IPS-18c (cell line): ENCODE measurements at regions not wholly inside any gene's neighbourhood (a gene's known extent, or its start where the extent isn't known, plus 50 kb on each side); places are given as distances from the start of the nearest gene placed in this dataset.

ENCODE experiments used
- H3K4me3 ChIP-seq: 2 replicates; pipeline ENCODE4 v1.7.0; 2013; ENCODE audit warnings: low read depth, mild to moderate bottlenecking, low read length, moderate library complexity; ENCODE audit not compliant: insufficient read depth
- H3K9me3 ChIP-seq: one replicate; pipeline ENCODE4 v1.6.1; 2013; ENCODE audit warnings: mild to moderate bottlenecking, low read length, moderate library complexity; ENCODE audit not compliant: control insufficient read depth, insufficient read depth

DNA sequence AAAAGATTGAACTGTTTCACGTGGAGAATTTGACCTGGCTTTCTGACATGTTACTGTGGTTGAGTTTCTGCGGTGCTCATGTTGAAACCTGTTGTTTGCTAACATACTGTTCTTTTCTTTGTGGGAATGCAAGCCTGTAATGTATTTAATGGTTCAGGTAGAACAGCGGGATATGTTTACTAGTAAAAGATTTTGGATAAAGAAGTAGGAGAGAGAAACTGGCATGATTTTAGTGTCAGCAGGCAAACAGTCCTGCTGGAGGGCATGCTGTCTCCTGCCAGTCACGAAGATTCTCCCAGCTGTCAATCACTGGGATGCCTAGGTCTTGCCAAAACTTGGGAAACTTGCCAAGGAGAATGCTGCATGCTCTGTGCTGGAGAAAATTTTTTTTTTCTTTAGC is 263.5 kb downstream of the TAF11L14 start:
- no peaks in the 10 kb centered on the region for H3K9me3 ChIP-seq
- H3K4me3 ChIP-seq, result no peak overlapping the region

DNA sequence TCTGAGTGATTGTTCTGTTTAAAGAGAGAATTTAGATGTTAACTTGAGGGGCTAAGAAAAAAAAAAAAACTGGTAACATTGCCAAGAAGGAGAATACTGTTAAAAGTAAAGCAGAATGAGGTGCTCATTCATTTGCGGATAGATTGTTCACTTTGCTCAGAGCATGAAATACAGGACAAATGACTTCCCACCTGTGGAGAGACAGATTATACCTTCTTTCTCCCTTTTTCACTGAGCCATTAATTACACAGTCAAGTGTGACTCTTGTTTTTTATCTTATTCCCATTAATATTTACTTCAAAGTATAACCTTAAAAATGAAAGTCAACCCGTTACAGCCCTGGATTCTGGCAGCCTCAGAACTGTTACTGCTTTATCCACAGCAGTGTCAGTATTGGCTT is 264.5 kb downstream of the TAF11L14 start:
- no peak overlapping the region for H3K4me3 ChIP-seq
- H3K9me3 ChIP-seq, result no peaks in the 10 kb centered on the region

DNA sequence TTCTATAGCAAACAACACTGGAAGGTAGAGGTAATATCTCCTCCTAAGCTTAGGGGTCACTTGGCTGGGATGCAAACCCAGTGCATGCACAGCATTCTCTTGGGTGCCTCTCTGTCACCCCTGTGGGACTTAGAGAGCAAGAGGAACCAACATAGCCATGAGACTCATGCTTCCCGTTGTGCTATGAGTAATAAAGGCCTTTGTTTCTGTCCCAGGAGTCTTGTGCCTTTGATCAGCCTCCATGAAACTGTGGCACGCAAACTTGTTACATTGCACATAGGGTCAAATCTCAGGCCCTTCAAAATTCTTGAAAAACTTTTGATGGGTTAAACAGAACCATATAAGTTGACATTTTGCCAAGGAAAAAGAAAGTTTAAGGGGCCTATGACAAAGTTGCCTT is 272.8 kb downstream of the TAF11L14 start:
- Histone ChIP-seq H3K9me3 (no peaks in the 10 kb centered on the region), H3K4me3 (no peak overlapping the region)

DNA sequence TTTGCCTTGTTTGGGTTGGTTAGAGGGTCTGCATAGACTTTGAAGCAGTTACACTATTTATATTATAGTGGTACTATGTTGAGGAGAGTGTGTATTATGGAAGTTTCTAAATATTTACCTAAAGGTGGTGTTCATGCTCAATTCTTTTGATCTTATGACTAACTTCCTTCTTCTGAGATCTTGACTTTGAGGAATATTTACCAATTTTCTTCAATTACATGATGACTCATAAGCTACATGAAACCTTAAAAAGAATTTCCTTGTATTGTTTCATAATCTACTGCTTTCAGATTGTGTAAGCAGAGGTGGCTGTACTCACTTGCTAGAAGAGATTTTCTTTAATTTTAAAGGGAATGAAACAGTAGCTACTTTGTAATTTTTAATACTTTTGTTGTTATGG is 276.1 kb downstream of the TAF11L14 start:
- Histone ChIP-seq H3K9me3 (no peaks in the 10 kb centered on the region), H3K4me3 (no peak overlapping the region)

DNA sequence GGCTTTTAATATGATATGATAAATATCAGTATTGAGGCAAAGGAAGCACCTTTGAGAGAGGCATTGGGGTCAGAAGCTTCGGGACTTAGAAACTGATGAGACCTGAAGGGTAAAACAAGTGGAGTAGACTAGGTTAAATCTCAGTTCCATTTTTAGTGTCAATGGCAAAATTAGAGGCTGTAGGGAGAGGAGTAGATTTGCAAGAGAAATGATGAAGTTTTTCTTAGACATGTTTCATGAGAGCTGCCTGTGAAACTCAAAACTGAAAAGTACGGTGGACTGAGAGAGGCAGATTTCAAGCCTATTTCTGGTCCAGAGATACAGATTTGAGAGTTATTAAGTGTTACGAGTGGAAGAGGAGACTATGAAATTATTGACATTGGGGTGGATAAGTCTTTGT is 278.5 kb downstream of the TAF11L14 start:
- Histone ChIP-seq H3K4me3 (no peak overlapping the region), H3K9me3 (no peaks in the 10 kb centered on the region)

DNA sequence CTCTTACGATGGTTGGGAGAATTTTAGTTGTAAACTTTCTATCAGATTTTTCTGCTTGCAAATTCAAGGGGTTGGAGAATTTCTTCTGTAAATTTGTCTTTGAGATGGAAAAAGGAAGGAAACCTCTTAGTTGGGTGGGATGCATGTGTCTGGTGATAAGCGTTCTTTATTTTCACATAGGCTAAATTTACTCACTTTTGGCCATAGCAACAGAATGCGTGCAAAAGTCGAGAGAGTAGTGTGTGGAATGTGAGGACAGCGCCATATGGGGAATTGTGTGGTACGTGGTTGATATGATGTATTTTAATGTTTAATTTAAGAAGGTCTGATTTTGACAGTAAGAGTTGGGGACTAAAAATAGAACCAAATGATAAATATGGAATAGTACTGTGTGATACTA is 282.2 kb downstream of the TAF11L14 start:
- H3K9me3 ChIP-seq, result no peaks in the 10 kb centered on the region
- no peak overlapping the region for H3K4me3 ChIP-seq

DNA sequence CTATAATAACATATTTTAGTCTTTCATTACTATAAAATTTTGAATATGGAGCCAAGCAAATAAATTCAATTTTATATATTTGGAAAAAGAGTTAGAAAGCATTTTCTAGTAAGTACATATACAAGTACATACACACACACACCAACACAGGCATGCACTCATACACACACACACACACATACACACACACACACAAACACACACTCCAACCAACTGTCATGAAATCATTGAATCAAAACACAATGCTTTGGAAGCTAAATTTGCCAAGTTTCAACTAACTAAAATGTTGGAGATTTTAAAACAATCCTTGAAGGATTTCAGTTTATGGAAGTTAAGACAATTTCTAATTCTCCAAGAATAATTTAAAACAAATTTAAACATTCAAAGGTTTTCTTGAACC is 283.2 kb downstream of the TAF11L14 start:
- no peaks in the 10 kb centered on the region for H3K9me3 ChIP-seq
- H3K4me3 ChIP-seq, result no peak overlapping the region

DNA sequence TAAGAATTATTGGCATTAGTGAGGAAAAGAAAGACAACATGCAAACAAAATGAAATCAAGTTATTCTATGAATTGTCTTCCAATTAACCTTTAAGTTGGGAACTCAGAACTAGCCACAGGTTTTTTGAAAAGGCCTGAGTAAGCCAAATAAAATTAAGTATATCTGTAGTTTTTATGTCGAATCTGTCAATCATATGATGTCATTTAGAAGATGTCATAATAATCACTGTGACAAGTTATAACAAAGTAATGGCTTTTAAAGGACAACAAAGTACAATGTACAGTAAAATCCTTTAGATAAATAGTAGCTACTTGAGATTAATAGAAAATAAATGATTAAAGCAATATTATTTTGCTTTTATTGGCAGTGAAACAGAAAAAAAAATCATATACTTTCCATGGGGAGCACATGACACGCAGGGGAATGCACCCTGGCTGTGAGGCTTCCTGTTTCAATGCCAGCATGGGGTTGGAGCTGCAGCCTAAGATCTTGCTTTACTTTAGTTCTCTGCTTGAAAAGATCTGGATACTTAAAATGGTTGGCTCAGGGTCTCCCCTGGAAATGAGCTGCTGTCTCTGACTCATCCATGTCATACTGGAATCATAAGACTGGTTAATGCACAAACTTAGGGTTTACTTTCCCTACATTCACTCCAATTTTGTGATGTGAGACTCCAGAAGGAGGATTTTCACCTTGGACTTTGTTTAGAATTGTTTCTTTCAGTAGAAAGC is 284.3 kb downstream of the TAF11L14 start:
- H3K9me3 ChIP-seq, result no peaks in the 10 kb centered on the region

DNA sequence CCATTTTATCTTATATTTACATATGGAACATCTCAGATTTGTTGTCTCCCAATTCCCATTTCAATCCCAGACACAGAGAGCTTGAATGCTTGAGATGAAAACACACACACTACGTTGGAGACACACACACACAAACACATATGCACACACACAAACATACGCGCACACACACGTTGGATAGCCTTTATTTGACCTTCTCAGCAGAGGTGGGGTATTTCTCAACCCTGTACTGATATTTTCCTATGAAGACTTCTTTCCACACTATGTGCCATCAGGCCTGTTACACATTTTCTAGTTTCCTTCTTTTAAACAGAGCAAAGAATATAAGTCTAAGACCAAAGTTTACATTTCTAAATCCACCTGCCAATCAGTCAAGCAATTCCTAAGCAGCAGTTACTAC is 291.0 kb downstream of the TAF11L14 start:
- Histone ChIP-seq H3K9me3 (no peaks in the 10 kb centered on the region), H3K4me3 (no peak overlapping the region)

More for the DNA sequence above, 284.3 kb downstream of the TAF11L14 start:
- no peak overlapping the region for H3K4me3 ChIP-seq

DNA sequence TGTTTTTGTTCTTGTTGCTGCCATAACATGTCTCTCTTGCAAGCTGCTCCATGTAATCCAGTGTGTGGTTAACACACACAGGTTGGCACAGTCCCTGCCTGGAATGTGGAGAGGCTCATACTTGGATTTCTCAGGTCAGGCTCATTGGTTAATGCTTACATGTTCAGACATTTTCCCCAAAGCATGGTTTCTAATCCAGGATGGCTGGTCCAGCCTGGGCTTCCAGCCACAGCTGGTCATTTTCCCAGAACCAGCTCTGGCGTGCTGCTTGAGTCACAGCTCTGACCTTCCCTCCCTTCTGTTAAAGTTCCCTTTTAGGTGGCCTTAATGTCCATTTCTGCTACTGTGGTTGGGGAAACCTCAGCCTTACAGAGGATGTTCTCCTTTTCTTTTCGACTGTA is 294.3 kb downstream of the TAF11L14 start:
- Histone ChIP-seq H3K9me3 (no peaks in the 10 kb centered on the region), H3K4me3 (no peak overlapping the region)

DNA sequence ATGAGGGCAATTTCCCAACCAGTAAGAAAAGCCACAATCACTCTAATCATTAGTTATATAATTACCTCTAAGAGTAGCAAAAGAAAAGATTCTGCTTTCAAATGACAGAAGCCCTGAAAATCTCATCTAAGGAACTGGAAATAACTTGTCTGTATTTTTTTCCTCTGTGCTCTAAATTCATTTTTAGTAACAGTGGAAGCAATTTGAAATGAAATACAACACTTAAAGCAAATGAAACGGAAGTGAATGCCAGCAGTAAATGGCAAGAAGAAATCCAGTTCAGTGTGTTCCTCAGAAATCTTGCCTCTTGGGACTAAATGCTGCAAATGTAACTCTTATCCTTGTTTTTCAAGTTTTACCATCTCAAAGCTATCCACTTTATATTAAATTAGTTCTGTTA is 294.9 kb downstream of the TAF11L14 start:
- H3K4me3 ChIP-seq, result no peak overlapping the region
- H3K9me3 ChIP-seq, result no peaks in the 10 kb centered on the region

DNA sequence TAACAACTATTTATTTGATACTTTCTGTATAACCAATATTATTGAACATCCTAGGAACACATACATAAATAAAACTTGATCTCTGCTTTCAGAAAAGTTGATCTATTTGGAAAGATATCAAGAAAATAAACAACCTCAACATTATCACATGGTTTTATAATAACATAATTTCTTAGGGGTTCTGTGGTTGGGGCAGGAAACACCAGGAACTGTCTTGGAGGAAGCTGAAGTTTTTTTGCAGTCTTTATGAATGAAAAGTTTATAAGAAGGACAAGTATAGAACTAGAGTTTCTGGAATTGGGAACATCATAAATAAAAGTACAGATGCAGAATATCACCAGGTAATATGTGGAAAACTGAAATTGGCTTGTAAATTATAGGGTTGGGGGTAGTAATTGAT is 296.1 kb downstream of the TAF11L14 start:
- no peak overlapping the region for H3K4me3 ChIP-seq
- no peaks in the 10 kb centered on the region for H3K9me3 ChIP-seq

DNA sequence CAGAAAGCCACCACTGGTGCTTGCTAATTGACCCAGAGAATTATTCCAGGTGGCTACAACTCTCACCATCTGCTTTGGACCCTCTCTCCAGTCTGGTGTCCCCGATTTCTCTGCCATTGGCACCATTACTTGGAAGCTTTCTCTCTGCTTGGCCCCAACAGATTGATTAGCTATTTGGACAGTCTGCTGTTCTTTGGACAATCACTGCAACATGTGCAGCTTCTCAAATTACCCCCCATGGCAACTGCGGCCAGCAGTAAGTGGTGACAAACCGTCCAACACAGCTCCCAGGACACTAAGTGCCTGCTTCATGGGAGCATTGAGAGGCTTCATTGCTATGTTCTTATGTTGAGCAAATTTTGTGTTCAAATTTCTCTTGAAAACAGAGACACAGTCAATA is 309.8 kb downstream of the TAF11L14 start:
- no peak overlapping the region for H3K4me3 ChIP-seq
- no peaks in the 10 kb centered on the region for H3K9me3 ChIP-seq

DNA sequence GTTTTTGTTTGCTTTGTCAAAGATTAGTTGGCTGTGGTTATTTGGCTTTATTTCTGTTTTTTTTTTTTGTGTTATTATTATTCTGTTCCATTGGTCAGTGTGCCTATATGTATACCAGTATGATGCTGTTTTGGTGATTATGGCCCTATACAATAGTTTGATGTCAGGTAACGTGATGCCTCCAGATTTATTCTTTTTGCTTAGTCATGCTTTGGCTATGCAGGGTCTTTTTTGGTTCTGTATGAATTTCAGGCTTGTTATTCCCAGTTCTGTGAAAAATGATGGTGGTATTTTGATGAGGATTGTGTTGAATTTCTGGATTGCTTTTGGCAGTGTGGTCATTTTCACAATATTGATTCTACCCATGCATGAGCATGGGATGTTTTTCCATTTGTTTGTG is 312.8 kb downstream of the TAF11L14 start:
- Histone ChIP-seq H3K9me3 (no peaks in the 10 kb centered on the region), H3K4me3 (no peak overlapping the region)

DNA sequence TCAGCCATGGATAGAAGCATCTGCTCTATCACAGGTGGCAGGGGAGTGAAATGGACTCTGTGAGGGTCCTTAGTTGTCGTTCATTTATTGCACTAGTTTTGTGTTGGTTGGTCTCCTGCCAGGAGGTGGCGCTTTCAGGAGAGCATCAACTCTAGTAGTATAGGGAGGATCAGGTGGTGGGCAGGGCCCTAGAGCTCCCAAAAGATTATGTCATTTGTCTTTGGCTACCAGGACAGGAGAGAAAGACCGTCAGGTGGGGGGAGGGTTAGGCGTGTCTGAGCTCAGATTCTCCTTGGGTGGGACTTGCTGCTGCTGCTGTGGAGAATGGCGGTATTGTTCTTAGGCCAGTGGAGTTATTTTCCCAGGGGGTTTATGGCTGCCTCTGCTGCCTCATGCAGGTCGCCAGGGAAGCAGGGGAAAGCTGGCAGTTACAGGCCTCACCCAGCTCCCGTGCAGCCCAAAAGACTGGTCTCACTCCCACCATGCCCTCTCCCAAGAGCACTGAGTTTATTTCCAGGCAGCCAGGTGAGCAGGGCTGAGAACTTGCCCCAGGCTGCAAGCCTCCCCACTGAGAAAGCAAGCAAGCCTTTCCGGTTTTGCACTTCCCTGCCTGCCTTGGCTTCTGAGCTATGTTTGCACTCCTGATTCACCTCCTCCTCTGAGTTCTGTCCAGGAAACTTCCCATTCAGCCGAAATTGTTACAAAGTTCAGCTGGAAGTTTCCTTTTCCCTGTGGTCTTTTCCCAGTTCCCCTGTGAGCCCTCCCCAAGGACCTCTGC is 317.3 kb downstream of the TAF11L14 start:
- Histone ChIP-seq H3K4me3 (no peak overlapping the region), H3K9me3 (no peaks in the 10 kb centered on the region)

DNA sequence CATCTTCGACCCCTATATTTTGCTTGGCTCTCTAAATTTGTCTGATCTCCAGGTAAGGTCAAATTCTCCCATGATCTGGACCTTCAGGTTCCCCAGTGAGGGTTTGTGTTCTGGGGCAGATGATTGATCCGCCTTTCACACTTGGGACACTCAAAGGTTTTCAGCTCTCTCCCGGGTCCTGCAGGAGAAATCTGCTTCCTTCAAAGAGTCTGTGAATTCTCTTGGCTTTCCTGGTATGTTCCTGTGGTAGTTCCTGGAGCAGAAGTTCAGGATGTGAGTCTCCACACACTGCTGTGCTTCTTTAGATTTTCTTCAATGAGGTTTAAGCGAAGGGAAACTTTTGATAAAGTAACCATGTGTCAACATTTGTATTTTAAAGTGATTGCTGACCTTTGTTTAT is 318.0 kb downstream of the TAF11L14 start:
- Histone ChIP-seq H3K4me3 (no peak overlapping the region), H3K9me3 (no peaks in the 10 kb centered on the region)

DNA sequence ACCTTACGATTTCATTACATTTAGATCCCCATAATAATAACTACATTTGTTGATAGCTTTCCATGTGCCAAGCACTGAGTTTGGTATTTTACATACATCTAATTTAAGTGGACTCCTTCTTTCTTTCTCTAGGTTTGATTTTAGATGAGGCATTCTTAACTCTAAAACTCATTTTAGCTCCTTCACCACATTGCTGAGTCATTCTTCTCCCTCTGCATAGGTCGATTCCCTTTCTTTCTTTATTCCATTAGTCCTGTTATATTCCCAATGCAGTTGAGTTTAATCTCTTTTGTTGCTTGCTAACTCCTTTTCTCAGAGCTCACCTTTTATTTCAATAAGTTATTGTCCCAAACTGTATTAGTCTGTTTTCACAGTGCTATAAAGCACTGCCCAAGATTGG is 329.8 kb downstream of the TAF11L14 start:
- Histone ChIP-seq H3K9me3 (peaks cover 3% of the 10 kb centered on the region), H3K4me3 (no peak overlapping the region)

DNA sequence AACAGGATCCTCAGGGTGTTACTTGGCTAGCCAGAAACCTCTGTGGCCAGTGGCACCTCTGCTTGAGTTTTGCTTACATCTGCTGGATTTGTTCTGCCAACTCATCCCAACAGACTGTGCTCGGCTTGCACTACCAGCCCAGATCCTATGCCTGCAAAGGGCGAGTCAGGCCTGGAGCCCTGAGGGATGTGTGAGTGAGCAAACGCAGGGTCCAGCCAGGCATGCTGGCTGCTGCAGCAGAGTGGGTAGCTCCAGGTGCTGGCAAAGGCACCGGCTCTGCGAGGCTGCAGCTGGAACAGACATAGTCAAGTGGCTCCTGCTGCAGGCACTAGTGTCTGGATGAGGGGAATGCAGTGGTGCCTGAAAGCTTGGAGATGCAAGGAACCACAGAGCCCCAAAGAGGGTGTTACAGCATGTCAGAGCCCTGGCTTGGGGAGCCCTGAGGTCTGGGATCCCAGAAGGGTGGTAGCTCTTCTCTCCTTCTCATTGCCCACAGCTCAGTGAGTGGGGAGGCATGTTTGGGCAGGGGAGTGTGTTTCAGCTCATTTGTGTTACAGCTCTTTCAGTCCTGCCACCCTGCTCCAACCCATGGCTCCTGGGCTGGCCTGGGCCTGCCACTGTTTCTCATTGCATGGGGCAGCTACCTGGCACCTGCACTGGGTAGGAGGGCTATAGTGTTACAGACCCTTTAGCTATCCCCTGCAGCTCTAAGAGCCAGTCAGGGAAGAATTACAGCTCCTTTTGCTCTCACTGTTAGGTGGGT is 332.6 kb downstream of the TAF11L14 start:
- Histone ChIP-seq H3K9me3 (peaks cover 3% of the 10 kb centered on the region), H3K4me3 (no peak overlapping the region)
